Panc1 (cell line): ENCODE measurements at regions not wholly inside any gene's neighbourhood (a gene's known extent, or its start where the extent isn't known, plus 50 kb on each side); places are given as distances from the start of the nearest gene placed in this dataset.

ENCODE experiments used
- CTCF ChIP-seq: fragments of 450-650 bp; IDR thresholded peaks from 2 replicates; pipeline ENCODE4 v1.5.1; 2017; ENCODE audit warnings: mild to moderate bottlenecking
- POLR2AphosphoS5 ChIP-seq: IDR thresholded peaks from 2 replicates; pipeline ENCODE4 v1.6.1; 2012; ENCODE audit warnings: mild to moderate bottlenecking, low read depth, low read length, moderate library complexity
- REST ChIP-seq, 2 experiments: IDR thresholded peaks; 2 replicates each; pipeline ENCODE4 v1.6.1; 2011 to 2012; ENCODE audit warnings: low read depth in 2 of 2, control low read depth in 1 of 2, low read length in 1 of 2, mild to moderate bottlenecking in 1 of 2, moderate library complexity in 1 of 2; ENCODE audit not compliant: insufficient read depth in 1 of 2
- SIN3A ChIP-seq: IDR thresholded peaks from 2 replicates; pipeline ENCODE4 v1.6.1; 2012; ENCODE audit warnings: low read depth, mild to moderate bottlenecking, low read length, moderate library complexity, borderline replicate concordance; ENCODE audit not compliant: insufficient read depth

DNA sequence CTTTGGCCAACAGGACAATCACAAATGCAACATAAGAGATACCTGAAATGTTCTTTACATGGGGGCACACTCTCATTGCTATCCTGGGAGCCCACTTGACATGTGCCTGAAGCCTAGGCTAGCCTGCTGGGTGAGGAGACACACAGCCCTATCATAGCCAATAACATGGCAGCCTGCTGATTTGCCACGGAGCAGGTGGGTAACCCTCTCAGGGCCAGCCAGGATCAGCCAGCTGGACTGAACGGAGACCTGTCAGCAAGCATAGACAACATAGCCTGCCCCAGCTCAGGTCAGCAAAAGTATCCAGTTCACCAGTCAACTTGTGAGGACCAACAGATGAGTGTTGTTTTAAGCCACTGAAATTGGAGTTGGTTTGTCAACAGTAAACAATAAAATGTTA, 566.5 kb downstream of the DCDC2C start:
- TF ChIP-seq POLR2AphosphoS5 (no peak), CTCF (no peak), SIN3A (no peak), REST (IDR thresholded peaks at IDR 0.05; ENCODE audit: insufficient read depth in 1 of 2, low read depth in 2 of 2, low read length in 1 of 2) (no peak)
